Heart left ventricle (tissue), 16 donors: ENCODE measurements at regions not wholly inside any gene's neighbourhood (a gene's known extent, or its start where the extent isn't known, plus 50 kb on each side); places are given as distances from the start of the nearest gene placed in this dataset.

Source experiments
- ATAC-seq, 4 donors: fragments of 200-7000 bp; cut with Tn5 transposase; one replicate each; pipeline ENCODE4 v1.9.1; 2020 to 2022; ENCODE audit warnings: moderate library complexity in 4 of 4, mild to moderate bottlenecking in 3 of 4, moderate number of reproducible peaks in 1 of 4
- DNase-seq, 5 donors: peaks; one replicate each; pipeline ENCODE4 v3.0.0-alpha.2; 2020
- H3K27ac ChIP-seq, 12 donors: fragments of 200-600 bp; sonication (generic) in 4 of 12; one replicate each; pipeline versions ENCODE4 v1.5.0 to v1.8.0; 2016 to 2022; ENCODE audit warnings: mild to moderate bottlenecking in 2 of 12
- H3K27me3 ChIP-seq, 9 donors: fragments of 200-600 bp; sonication (generic) in 2 of 9; one replicate each; pipeline versions ENCODE4 v1.5.1 to v1.8.0; 2016 to 2022; ENCODE audit warnings: mild to moderate bottlenecking in 3 of 9
- H3K36me3 ChIP-seq, 9 donors: fragments of 200-600 bp; sonication (generic) in 2 of 9; one replicate each; pipeline versions ENCODE4 v1.5.0 to v1.8.0; 2018 to 2022; ENCODE audit warnings: mild to moderate bottlenecking in 2 of 9
- H3K4me1 ChIP-seq, 12 donors: fragments of 200-600 bp; sonication (generic) in 4 of 12; one replicate each; pipeline versions ENCODE4 v1.5.0 to v1.8.0; 2016 to 2022; ENCODE audit warnings: mild to moderate bottlenecking in 3 of 12
- H3K4me3 ChIP-seq, 12 donors: fragments of 200-600 bp; sonication (generic) in 4 of 12; one replicate each; pipeline versions ENCODE4 v1.5.0 to v1.8.0; 2017 to 2022; ENCODE audit warnings: mild to moderate bottlenecking in 9 of 12, moderate library complexity in 4 of 12
- H3K9me3 ChIP-seq, 12 donors: fragments of 200-600 bp; sonication (generic) in 4 of 12; one replicate each; pipeline versions ENCODE4 v1.5.0 to v1.8.0; 2016 to 2022; ENCODE audit warnings: mild to moderate bottlenecking in 1 of 12
- CTCF ChIP-seq, 12 donors: fragments of 200-600 bp; sonication (generic) in 4 of 12; IDR thresholded peaks; one replicate each; pipeline versions ENCODE4 v1.5.0 to v1.8.0; 2018 to 2022; ENCODE audit warnings: antibody characterized with exemption in 12 of 12, mild to moderate bottlenecking in 5 of 12
- POLR2A ChIP-seq, 2 donors: fragments of 450-650 bp; IDR thresholded peaks; one replicate each; pipeline ENCODE4 v1.6.1; 2017; ENCODE audit warnings: antibody characterized with exemption in 2 of 2, mild to moderate bottlenecking in 2 of 2, moderate library complexity in 2 of 2
- WGBS, 4 donors: extraction: QIAGEN DNeasy Blood & Tissue Kit in 2 of 4; methylation state at CpG; one replicate each; pipeline versions ENCODE4 v1.1.5 to v1.1.7; 2013 to 2018; 5-methylcytosine and 5-hydroxymethylcytosine counted together
- intact Hi-C, 10 donors: fragments of 100-400 bp; cut with DNase I; formaldehyde crosslinking; loops; one replicate each; pipeline versions ENCODE4 v1.11.1 to v1.14.2; 2022
- donor health status: ischemic (EF 13 %, LVEDD 7.1; RV severe dilation, severe dysfunction).
- donor health status: healthy with polysubstance abuse.
- donor health status: DM: no; HTN: yes; CAD: no.
- donor health status: DM: no; HTN: no; CAD: no.
- donor health status: ischemic (EF 25% LVEDD 6.9; RV normal size, moderate dysfunction).
- donor health status: ischemic (EF 25% LVEDD 5.7; RV mildly dilated, moderate dysfunction).
- donor health status: healthy.
- donor health status: DM: yes; HTN: yes; CAD: no.
- donor health status: ischemic (EF 35%, LVEDD 5.7; RV mildly dilated, moderate dysfunction).
- donor health status: nonischemic (EF 11% LVEDD 7.7; RV severe dilation, severe dysfunction).
- donor health status: DM: yes; HTN: yes; CAD: no.
- donor health status: PGD.
- donor health status: ischemic (EF 29% LVEDD 5.4; RV normal size, mild dysfunction).
- donor health status: nonischemic (EF 23%, LVEDD 6.1; RV moderate dilation, normal function).

- Histone ChIP-seq H3K27ac (no peak overlapping the region), H3K9me3 (no peaks in the 10 kb centered on the region), H3K36me3 (no peaks in the 10 kb centered on the region), H3K4me3 (no peak overlapping the region), H3K27me3 (no peaks in the 10 kb centered on the region), H3K4me1 (no peaks in the 10 kb centered on the region)
- 49 to 83% (median 61%) methylated on average over 4 of the region's 4 CpGs for WGBS, 4 donors
- TF ChIP-seq POLR2A (IDR thresholded peaks at IDR 0.05) = no peak
- no peak for TF ChIP-seq CTCF (IDR thresholded peaks at IDR 0.05)
- no peak for DNase-seq
- no peak for ATAC-seq
- intact Hi-C loops = no loop called here
Observed at GRCh38 chr4:160319221-160319867, 1216.5 kb downstream of the RAPGEF2 start.

- TF ChIP-seq CTCF (IDR thresholded peaks at IDR 0.05) (no peak), POLR2A (IDR thresholded peaks at IDR 0.05) (no peak)
- DNase-seq (no peak), ATAC-seq (no peak)
- Histone ChIP-seq H3K4me1 (no peaks in the 10 kb centered on the region), H3K27ac (no peak overlapping the region), H3K36me3 (no peaks in the 10 kb centered on the region), H3K9me3 (no peaks in the 10 kb centered on the region), H3K27me3 (no peaks in the 10 kb centered on the region), H3K4me3 (no peak overlapping the region)
- WGBS, 4 donors = 87 to 98% (median 93%) methylated on average over 2 of the region's 2 CpGs
- intact Hi-C loops = no loop called here
Observed at GRCh38 chr4:160319868-160320260, 1217.0 kb downstream of the RAPGEF2 start.

GRCh38 chr4:160326110-160326509 is 1223.2 kb downstream of the RAPGEF2 start:
- no peak overlapping the region for H3K4me3 ChIP-seq
- ATAC-seq = no peak
- H3K27me3 ChIP-seq = no peaks in the 10 kb centered on the region
- TF ChIP-seq CTCF (IDR thresholded peaks at IDR 0.05) (no peak), POLR2A (IDR thresholded peaks at IDR 0.05) (no peak)
- WGBS, 4 donors = 70 to 76% (median 72%) methylated on average over 5 of the region's 5 CpGs
- H3K36me3 ChIP-seq = no peaks in the 10 kb centered on the region
- no peak overlapping the region for H3K27ac ChIP-seq
- intact Hi-C loops = no loop called here
- no peak for DNase-seq
- no peaks in the 10 kb centered on the region for H3K9me3 ChIP-seq
- H3K4me1 ChIP-seq = no peaks in the 10 kb centered on the region

GRCh38 chr4:160347197-160347596 is 1244.3 kb downstream of the RAPGEF2 start:
- Histone ChIP-seq H3K4me3 (no peak overlapping the region), H3K9me3 (no peaks in the 10 kb centered on the region), H3K36me3 (no peaks in the 10 kb centered on the region), H3K27me3 (no peaks in the 10 kb centered on the region), H3K27ac (no peak overlapping the region), H3K4me1 (no peaks in the 10 kb centered on the region)
- TF ChIP-seq CTCF (IDR thresholded peaks at IDR 0.05) (no peak), POLR2A (IDR thresholded peaks at IDR 0.05) (no peak)
- intact Hi-C loops = no loop called here
- DNase-seq = no peak
- ATAC-seq = no peak
